Endometrium (tissue), 2 donors: ENCODE measurements at regions not wholly inside any gene's neighbourhood (a gene's known extent, or its start where the extent isn't known, plus 50 kb on each side); places are given as distances from the start of the nearest gene placed in this dataset.
"Not testable (repeated sequence)": the region's sequence is repeated elsewhere in the genome, so short reads cannot be mapped to it uniquely, and the experiment has no call there.

Experiments
- FAIRE-seq: peaks from 2 replicates; lab custom pipeline; 2012; peaks lifted over from hg19 to GRCh38; lab: Jason Lieb, UNC
- donor health status: control.
- donor health status: control.

DNA sequence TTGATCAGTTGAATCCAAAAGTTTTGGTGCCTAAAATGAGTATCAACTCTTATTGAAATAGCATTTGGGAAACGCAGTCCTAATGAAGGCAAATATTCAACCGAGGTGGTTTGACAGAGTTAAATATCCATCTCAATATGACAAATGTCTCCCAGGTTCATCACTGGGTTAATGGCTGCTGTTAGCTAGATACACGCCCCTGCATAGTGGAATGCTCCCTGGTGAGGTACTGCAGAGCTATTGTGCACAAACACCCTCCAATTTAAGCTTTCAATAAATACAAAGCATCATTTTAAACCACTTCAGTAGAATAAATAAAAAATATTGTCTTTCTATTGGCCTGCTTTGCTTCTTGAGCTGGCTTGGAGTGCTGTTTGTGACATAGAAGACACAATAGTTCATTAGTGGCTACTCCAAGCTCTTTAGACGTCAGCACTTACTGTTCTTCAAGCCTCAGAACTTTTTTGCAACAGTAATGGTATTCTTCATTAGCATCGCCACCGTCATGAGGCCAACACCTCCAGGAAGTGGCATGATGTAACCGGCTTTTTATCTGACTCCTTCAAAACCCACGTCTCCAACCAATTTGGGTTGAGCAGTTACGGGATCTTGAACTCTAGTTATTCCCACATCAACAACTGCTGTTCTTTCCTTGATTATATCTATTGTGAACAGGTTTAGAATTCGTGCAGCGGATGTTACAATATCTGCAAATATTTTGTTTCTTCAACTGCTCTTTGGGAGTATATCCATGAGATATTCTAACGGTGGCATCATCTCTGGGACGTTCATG lies 1159.6 kb upstream of the EPHA6 start:
- no peak for FAIRE-seq

DNA sequence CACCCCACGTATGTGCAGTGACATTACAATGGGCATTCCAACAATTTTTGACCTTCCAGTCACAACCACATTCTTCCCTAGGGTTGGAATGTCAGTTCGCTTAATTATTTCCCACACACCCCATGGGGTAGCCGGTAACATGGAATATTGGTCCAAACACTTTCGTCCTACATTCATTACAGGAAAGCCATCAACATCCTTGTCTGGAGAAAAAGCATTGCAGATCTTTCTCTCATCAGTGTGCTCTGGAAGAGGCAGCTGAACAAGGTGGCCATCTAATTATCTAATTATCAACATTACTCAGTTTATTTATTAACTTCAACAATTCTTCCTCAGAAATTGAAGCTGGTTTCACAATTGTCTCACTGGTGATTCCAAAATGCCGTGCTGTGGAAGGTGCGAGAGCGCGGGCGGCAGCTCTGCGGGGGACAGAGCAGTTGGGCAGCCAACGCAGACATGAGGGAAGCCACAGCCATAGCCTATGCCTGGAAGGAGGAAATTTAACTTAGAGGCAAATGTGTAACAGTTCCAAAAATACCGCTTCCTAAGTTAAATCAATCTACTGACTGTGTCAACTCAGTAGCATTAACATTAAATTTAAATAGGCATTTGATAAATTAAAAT lies 1158.9 kb upstream of the EPHA6 start:
- FAIRE-seq: no peak

DNA sequence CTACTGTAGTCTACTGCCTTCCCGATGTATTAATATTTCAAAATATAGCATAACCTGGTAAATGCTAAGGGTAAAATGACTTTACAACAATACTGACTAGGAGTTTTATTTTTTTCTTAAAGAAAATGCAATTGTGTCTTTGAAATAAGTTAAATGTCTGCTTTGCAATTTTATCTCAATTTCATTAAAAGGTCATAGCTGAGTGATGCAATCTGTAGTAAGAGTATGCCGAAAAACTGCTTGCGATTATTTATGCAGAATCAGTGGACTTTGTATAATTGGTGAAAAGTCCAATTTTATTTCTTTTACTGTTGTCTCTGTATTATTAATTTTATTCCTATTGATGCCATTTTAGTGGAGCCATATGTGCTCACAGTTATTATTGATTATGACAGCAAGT lies 1143.6 kb upstream of the EPHA6 start:
- no peak for FAIRE-seq

DNA sequence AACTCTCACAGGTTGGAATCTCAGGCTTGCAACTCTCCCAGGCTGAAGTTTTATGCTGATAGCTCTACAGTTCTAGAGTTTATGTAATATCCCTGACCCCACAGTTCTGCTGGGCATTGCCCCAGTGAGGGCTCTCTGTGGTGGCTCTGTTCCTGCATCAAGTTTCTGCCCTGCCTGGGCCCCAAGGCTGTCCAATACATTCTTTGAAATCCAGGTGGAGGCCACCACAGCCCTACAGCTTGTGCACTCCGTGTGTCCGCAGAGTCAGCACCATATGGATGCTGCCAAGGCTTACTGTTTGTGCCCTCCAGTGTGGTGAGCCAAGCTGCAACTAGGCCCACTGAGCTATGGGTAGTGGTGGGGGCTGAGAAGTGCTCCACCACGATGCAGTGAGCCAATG lies 1141.2 kb upstream of the EPHA6 start:
- no peak for FAIRE-seq

DNA sequence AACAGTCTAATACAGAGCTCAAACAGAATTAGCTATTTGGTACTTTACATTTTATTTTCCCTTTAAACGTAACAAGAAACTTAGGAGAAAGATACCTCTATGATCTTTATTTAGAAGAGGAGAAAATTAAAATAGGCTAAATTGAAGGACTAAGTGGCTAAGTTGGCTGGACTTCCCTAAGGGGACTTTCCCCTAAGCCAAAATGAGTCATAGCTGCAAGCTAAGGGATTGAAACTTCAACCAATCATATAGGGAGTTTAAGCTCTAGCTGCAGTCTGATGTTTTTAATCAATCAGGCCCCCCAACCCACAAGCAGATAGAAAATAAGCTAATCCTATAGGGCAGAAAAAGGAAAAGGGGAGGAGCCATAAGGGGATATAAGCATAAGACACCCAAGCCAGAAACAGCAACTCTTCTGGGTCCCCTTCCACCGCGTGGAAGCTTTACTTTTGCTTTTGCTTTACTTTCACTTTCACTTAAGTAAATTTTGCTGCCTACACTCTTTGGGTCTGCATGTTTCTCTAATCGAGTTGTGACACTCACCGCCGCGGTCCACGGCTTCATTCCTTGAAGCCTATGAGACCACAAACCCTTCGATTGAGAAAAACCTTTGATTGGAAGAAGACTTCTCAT lies 1108.5 kb upstream of the EPHA6 start:
- FAIRE-seq: no peak

DNA sequence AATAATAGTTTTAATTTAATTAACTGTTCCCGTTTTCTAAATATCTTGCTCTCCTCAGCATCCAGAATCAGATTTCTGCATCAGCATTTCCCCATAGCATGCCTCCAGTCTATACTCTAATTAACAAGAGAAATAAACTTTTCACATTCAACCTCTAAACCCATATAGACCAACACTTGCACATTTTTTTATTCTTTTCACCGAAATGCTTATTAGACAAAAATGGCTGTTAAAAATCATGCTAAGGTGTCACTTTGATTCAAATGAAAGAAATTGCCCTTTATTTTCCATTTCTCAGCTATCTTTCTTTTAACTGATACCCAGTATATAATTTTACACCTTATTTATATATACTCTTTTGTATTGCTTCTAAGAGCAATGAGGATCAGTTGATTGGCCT lies 1107.1 kb upstream of the EPHA6 start:
- FAIRE-seq: no peak

DNA sequence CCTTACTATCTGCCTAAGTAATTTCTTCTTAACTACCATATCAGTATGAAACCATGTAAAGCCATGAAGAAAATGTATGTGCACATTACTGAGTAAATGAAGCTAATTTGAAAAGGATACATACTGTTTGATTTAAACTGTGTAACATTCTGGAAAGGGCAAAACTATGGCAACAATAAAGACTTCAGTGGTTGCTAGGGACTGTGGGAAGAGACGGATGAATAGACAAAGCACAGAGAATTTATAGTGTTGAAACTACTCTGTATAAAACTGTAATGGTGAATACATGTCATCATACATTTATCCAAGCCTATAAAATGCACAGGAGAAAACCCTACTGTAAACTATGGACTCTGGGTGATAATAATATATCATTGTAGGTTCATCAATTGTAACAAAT lies 1103.7 kb upstream of the EPHA6 start:
- FAIRE-seq: no peak

DNA sequence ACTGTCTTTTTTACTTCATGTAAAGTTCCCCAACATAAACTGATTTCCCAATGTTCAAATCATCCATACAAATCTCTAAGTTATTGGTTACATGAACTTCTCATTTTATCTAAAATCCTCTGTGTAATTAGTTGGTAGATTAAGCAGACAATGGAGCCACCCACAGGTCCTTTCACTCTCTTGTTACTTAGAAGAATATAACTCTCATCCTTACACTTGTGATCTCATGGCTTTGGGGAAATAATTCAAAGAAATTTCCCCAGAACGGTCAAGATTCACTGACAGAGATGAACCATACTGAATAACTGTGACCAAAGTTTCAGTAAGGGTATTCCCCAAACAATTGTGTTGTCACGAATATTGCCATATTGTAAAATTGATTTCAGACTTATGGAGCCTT lies 1102.6 kb upstream of the EPHA6 start:
- no peak for FAIRE-seq

DNA sequence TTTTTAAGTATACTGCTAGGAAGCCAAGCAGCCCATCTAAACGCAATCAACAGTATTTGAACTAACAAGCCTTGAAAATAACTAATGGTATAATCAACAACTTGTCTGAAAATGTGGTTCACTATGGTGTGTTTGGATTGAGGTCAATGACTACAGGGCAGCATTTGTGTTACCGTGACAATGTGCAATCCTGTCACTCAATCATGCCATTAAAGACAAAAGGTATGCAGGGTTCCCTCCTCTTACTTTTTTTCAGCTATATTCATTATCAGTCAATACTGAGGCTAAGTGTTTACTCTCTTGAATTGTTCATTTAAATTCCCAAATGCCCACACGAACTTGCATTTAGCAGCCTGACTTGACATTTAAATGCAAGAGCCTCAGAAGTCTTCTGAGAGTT lies 1099.3 kb upstream of the EPHA6 start:
- FAIRE-seq: no peak

DNA sequence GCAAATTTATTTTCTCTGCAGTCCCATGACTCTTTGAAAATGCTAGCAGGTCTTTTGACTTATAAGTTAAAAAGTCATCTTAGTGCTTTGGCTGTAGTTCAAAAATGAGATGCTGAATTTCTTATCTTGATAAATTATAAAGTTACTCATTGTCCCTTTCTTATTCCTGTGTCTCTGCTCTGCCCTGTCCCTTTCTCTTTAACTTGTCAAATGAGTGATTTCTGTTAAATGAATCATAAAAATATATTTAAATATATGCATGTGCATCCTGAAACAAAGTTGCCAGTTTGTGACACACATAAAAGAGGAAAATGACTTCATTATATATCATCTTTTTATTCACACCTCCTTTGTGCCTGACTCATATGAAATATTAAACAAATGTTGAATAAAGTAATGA lies 1097.3 kb upstream of the EPHA6 start:
- no peak for FAIRE-seq

DNA sequence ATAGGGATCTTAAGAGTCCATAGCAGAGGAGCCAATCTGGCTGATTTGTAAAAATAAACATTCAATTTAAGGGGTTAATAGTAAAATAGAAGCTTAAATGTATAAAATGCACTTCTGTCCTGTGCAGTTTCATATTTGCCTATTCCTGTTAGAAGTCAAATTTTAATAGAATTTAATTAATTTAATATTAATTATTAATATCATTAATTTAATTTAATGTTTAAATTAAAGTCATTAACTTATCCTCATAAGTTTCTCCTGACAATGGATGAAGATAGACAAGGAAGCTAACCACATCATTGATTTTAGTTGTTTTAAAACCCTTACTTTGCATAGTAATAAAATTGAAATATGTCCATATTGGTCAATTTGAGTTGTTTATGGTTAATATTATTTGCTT lies 1096.2 kb upstream of the EPHA6 start:
- FAIRE-seq: no peak

DNA sequence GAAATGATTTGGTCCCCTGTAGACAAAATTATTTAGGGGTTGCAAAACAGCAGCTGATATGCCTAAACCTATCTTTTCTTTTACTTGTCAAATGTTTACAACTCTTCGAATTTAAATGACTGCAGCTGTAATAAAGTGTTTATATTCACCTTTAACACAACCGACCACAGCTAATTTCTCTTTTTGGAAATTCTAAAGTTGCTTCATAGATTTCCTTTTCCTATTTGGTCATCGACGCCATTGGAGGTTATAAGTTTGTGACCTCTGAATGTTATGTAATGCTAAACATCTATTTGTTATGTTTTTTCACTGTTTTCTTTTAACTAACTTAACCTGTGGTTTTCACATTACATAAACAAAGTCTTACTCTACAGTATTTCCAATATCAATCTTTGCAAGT lies 1094.9 kb upstream of the EPHA6 start:
- FAIRE-seq: no peak

DNA sequence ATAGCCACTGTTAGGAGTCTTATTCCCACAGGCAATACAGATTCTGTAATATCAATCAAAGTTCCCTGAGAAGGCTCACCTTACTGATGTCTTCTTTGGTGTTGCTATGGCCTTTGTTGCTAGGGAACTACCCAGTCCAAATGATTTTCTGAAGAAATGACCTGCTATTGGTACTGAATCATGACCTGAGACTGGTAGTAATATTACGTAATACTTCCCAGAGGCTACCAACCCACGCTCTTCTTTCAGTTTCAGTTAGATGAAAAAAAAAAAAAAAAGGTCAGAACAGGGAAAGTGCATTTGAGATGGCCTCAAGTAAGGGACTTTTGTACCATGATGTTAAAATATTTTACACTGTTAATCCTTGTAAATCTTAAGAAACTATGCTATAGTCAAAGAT lies 1092.5 kb upstream of the EPHA6 start:
- no peak for FAIRE-seq

DNA sequence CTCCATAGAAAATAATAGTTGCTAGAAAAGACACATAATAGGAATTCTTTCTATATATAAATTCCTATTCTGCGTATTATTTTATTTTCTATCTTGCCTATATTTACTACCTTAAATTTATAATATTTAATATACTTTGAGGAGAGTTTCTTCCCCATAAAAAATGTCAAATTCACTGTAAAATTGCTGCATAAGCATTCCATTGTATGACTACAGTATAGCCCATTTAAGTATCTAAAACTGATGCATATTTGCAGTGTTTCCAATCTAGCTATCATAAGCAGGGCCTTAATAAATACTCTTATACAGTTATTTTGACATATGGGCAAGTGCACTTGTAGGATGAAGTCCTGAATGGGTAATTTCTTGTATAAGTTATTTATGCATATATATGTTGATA lies 1088.6 kb upstream of the EPHA6 start:
- FAIRE-seq: no peak

DNA sequence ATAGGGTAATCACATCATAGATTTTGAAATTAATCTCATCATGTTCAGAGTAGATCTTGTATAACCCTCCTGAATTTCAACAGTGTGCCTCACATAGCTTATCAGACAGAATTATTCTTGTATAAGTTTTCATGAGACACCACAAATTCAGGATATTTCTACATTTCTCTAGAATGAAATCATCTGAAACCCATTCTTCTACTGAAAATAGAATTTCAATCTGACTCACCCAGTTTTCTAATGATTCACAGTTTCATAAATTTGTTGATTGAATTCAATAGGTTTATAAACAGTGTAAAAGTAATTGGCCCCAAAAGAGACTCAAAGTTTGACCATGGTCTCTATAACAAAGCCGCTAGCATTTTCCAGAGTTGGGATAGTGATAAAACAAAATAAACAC lies 1082.6 kb upstream of the EPHA6 start:
- no peak for FAIRE-seq

DNA sequence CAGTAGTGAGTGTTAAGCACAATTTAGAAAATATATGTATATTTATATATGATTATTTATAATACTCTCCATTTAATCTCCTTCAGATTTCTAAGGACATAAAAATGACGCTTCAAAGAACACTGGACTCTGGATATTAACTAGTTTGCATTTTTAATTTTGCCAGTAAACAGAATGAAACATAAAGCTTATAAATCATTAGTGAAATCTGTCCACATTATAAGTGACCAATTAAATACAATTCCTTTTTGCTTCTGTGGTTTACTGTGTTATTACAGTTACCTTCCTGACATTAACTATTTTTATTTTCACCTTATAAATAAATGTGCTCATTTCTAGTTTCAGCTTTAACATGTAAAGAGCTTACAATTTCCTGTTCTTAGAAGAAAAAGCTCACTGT lies 1081.1 kb upstream of the EPHA6 start:
- FAIRE-seq: no peak

DNA sequence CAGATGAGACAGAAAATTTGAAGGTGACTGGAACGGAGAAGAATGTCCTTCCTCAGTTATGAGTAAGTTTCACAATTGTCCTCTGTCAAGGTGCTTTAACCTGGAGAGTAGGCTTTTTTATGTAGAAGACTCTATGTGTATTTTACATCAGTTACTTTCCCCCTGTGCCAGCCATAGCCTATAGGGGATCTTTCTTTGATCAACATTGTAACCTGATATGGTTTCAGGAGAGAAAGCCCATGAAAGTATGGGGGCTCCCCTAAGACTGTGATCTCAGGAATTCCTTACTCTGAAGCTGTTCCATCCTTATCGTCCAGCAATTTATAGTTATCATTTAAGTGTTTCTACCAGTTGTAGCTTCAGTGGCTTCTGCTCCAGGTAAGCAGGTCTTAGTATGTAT lies 1076.3 kb upstream of the EPHA6 start:
- FAIRE-seq: no peak

DNA sequence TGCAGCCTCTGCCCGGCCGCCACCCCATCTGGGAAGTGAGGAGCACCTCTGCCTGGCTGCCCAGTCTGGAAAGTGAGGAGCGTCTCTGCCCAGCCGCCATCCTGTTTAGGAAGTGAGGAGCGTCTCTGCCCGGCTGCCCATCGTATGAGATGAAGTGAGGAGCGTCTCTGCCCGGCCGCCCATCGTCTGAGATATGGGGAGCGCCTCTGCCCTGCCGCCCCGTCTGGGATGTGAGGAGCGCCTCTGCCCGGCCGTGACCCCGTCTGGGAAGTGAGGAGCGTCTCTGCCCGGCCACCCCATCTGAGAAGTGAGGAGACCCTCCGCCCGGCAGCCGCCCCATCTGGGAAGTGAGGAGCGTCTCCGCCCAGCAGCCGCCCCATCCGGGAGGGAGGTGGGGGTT lies 1069.5 kb upstream of the EPHA6 start:
- not testable (repeated sequence) for FAIRE-seq

DNA sequence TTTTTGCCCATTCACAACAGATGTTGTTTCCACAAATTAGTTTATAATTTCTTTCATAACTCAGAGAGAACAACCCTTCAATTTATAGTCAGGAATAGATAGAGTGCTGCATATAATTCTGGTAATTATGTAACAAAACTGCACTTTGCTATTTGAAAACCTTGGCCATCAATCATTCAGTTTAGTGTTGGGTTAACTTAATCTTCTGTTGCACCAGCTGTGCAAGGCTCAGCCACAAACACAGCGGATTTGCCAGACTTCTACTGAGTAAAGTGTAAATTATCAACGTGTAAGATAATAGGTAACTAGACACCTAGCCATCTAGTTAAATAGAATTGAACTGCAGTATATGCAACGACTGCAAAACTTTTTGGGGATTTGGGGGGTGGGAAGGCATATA lies 1064.3 kb upstream of the EPHA6 start:
- peak; percentile 87 for FAIRE-seq

DNA sequence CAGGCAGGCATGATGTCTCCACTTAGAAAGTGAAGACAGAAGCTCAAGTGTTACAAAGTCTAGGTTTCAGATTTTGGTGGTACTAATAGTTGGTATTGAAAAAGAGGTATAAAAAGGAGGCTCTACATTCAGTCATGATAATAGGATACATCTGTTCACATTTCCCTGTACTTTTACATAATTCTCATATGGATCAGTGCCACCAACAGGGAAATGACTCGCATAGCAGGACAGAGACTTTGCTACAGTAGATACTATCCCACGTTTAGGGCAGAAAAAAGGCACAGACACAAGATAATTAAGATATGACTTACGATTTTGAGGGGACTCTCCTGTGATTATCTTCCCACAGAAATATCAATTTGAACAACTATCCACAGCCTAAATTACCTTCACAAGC lies 1062.9 kb upstream of the EPHA6 start:
- no peak for FAIRE-seq

DNA sequence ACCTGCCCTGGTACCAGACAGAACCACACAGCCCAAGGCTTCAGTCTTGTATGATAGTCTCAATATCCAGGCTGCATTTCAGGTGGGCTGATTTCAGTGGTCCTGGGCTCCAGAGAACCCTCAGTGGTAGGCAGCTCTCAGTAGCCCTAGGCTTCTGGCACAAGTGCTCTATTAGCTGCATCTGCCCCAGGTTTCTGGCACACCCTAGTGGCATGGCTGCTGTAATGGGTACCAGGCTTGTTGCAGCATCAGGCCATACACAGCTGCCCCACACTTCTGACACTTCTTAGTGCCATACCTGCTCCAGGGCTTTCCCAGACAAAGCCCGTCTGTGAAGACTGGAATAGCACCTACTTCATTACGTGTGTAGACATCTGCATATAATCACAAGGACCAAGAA lies 1062.2 kb upstream of the EPHA6 start:
- no peak for FAIRE-seq

DNA sequence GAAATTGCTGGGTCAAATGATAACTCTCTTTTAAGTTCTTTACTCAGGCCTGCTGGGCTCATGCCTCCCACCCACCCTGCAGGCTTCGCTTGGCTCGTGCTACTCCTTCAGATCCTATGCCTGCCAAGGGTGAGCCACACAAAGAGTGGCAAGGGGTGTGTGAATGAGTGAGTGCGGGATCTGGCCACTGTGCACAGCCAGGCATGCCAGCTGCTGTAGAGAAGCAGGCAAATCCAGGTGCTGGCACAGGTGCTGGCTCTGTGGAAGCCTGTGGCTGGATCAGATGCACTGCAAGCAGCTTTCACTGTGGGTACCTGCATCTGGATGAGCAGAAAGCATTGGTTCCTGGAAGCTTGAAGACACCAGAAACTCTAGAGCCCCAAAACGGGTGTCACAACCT lies 1055.7 kb upstream of the EPHA6 start:
- FAIRE-seq: no peak

DNA sequence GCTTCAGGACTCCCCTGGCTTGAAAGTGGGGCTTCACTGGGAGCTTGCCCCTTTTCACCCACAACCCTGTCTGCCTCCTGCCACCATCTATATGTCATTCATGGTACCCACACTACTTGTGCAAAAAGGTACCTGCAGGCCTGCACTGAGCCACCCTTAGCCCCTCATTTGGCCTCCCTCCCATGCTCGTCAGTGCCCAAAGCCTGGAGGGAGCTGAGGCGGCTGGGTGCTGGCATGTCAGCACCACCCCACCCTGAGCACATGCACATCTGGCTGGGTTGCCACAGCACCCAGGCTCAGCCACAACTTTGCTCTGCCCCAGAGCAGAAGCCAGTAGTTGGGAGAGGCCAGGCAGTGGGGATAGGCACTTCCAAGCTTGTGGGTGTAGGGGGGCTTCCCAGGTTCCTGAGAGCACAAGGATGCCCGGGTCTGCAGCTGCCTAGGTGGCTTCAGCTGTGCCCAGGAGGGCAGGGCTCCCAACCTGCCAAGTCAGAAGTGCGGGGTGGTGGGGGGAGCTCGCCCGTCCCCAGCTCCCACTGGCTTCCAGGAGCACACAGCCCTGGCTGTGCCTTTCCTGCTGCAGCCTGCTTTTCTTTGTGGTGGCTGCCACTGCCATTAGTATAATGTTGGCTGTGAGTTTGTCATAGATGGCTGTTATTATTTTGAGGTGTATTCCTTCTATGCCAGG lies 1054.6 kb upstream of the EPHA6 start:
- FAIRE-seq: no peak
